ENCODE measurements at regions not wholly inside any gene's neighbourhood (a gene's known extent, or its start where the extent isn't known, plus 50 kb on each side); places are given as distances from the start of the nearest gene placed in this dataset.

DNA sequence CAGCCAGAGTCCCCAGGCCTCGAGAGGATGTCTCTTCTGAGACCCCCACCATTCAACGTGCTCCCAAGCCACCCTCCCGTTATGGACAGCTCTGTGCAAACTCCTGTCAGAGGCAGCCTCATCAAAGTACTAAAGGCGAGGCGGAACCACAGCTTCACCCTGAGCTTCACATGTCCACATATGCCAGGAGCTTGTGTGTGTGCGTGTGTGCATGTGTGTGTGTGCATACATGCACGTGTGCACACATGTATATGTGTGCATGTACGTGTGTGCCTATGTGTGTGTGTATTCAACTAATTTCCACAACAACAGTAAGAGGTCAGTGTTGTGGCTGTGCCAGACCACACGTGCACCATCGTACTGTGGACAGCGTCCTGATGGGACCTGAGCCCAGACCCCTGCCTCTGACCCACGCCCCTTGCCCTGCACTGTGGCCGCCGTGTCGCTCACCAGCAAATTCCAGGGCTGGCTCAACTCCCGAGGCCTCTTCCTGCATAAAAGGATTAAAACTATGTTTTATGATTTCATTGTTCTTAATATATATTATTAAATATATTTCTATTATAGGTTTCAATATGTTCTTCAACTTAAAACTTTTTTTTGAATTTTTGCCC is 444.8 kb downstream of the EIPR1 start:
- Histone ChIP-seq H3K9me3 (no peaks in the 10 kb centered on the region), H3K4me3 (replicated peaks in 1 of 3) (no peak overlapping the region), H3K4me1 (no peaks in the 10 kb centered on the region), H3K27ac (no peak overlapping the region), H3K27me3 (no peaks in the 10 kb centered on the region), H3K36me3 (no peaks in the 10 kb centered on the region)
- intact Hi-C loops (cut with DNase I) = no loop called here
- no peak for DNase-seq
- TF ChIP-seq POLR2A (IDR thresholded peaks at IDR 0.05) = no peak
- TF ChIP-seq, protein P1, sequence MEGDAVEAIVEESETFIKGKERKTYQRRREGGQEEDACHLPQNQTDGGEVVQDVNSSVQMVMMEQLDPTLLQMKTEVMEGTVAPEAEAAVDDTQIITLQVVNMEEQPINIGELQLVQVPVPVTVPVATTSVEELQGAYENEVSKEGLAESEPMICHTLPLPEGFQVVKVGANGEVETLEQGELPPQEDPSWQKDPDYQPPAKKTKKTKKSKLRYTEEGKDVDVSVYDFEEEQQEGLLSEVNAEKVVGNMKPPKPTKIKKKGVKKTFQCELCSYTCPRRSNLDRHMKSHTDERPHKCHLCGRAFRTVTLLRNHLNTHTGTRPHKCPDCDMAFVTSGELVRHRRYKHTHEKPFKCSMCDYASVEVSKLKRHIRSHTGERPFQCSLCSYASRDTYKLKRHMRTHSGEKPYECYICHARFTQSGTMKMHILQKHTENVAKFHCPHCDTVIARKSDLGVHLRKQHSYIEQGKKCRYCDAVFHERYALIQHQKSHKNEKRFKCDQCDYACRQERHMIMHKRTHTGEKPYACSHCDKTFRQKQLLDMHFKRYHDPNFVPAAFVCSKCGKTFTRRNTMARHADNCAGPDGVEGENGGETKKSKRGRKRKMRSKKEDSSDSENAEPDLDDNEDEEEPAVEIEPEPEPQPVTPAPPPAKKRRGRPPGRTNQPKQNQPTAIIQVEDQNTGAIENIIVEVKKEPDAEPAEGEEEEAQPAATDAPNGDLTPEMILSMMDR (IDR thresholded peaks at IDR 0.05) = no peak
- WGBS, 2 donors = 81 to 82% methylated on average over 15 to 16 of the region's 16 CpGs

DNA sequence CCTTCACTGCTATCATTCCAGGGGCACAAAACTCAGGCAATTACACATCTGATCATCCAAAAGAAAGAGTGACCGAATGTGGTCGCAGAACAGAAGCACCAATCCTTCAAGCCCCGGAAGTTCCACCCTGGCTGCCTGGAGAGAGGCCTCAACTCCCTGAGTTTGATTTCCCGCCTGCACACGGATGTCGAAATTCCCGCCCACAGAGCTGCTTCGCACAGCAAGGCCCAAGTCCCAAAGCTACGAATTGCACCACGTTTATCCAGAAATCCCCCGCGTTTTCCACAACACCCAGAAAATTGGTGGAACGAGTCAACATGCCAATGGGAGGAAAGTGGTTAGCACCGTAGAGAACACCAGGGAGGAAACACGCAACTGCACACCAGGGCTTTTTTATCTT is 445.4 kb downstream of the EIPR1 start:
- no peak for DNase-seq

DNA sequence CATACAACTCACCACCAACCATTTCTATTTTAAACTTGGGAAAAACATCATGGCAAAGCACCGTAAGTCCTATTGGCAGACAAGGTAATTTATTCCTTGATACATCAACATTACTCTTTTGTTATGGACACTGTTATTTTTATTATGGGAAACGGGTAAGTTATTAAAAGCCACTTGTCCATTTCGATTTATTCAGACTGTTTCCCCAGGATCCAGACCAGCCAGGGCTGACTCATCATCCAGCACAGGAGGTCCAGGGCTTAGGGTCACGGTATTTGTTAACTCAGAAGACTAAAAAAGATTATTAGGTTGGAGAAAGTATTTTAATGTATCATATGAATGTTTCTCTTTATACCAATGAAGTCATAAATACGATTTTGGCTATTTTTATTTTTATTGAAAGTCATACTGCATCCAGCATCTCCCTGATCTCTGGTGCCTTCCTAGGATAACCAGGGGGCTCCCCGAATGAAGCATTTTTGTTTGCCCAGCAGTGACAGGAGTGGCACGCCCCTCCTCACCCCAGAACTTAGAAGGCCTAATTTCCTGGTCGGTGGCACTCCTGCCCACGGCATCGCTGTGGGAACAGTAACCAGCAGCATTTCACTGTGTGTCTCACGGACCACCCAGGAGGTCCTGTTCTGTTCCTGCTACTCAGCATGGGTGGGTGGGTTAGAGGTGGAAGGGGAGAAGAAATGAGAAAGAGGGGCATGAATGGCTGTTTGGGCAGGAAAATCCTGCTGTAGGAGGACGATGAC is 446.1 kb downstream of the EIPR1 start:
- Histone ChIP-seq H3K4me3 (replicated peaks in 1 of 3) (no peak overlapping the region), H3K36me3 (no peaks in the 10 kb centered on the region), H3K27ac (no peak overlapping the region), H3K27me3 (no peaks in the 10 kb centered on the region), H3K9me3 (no peaks in the 10 kb centered on the region), H3K4me1 (no peaks in the 10 kb centered on the region)
- 83 to 86% methylated on average over 12 of the region's 12 CpGs for WGBS, 2 donors
- no peak for TF ChIP-seq POLR2A (IDR thresholded peaks at IDR 0.05)
- TF ChIP-seq, protein P1 (IDR thresholded peaks at IDR 0.05) = no peak
- DNase-seq = no peak
- intact Hi-C loops (cut with DNase I) = no loop called here

More for the DNA sequence above, 445.4 kb downstream of the EIPR1 start:
- no peaks in the 10 kb centered on the region for H3K36me3 ChIP-seq
- TF ChIP-seq, protein P1 (IDR thresholded peaks at IDR 0.05) = no peak
- TF ChIP-seq POLR2A (IDR thresholded peaks at IDR 0.05) = no peak
- H3K4me3 ChIP-seq (replicated peaks in 1 of 3) = no peak overlapping the region
- intact Hi-C loops (cut with DNase I) = no loop called here
- no peak overlapping the region for H3K27ac ChIP-seq
- WGBS, 2 donors = 76 to 79% methylated on average over 15 of the region's 15 CpGs
- H3K4me1 ChIP-seq = no peaks in the 10 kb centered on the region
- no peaks in the 10 kb centered on the region for H3K9me3 ChIP-seq
- no peaks in the 10 kb centered on the region for H3K27me3 ChIP-seq

DNA sequence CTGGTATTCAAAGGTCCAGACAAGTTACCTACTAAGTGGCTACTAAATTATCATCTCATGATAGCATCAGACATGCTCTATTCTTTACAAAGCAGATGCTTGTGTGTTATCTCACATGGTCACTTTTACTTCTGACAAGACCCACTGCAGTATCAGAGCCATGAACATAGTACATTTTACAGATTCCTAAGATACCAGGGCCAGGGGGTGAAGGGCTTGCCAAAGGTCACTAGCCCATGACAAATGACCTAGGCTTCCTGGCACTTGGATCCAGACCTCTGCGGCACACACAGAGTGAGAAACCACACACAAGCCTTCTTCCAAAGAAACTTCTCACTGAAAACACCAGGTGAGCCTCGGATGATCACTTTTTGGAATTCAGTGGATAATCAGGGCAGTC is 446.8 kb downstream of the EIPR1 start:
- Histone ChIP-seq H3K36me3 (no peaks in the 10 kb centered on the region), H3K9me3 (no peaks in the 10 kb centered on the region), H3K4me1 (no peaks in the 10 kb centered on the region), H3K27ac (no peak overlapping the region), H3K27me3 (no peaks in the 10 kb centered on the region), H3K4me3 (replicated peaks in 1 of 3) (no peak overlapping the region)
- intact Hi-C loops (cut with DNase I) = no loop called here
- WGBS, 2 donors = 67 to 76% methylated on average over 2 of the region's 2 CpGs
- no peak for TF ChIP-seq POLR2A (IDR thresholded peaks at IDR 0.05)
- TF ChIP-seq, protein P1 (IDR thresholded peaks at IDR 0.05) = no peak
- no peak for DNase-seq

DNA sequence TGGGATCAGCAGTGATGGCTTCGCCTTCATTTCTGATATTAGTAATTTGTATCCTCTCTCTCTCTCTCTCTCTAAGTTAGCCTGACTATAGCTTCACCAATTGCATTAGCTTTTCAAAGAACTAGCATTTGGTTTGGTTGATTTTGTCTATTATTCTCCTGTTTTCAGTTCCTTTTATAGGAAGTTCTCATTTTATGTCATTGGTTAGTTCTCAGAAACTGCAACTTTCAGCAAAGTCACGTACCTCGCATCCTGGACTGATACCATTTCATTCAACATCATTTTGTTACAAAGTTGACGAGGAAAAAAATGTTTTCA is 450.8 kb downstream of the EIPR1 start:
- no peak overlapping the region for H3K4me3 ChIP-seq (replicated peaks in 1 of 3)

More for the DNA sequence above, 450.8 kb downstream of the EIPR1 start:
- intact Hi-C loops (cut with DNase I) = no loop called here
- Histone ChIP-seq H3K27me3 (no peaks in the 10 kb centered on the region), H3K27ac (no peak overlapping the region), H3K9me3 (no peaks in the 10 kb centered on the region), H3K36me3 (no peaks in the 10 kb centered on the region), H3K4me1 (no peaks in the 10 kb centered on the region)
- DNase-seq = no peak
- TF ChIP-seq, protein P1 (IDR thresholded peaks at IDR 0.05) = no peak
- no peak for TF ChIP-seq POLR2A (IDR thresholded peaks at IDR 0.05)
- 72% methylated on average over 4 of the region's 4 CpGs for WGBS, 2 donors

All from thyroid gland (tissue), 4 donors.